ENCODE measurements at regions not wholly inside any gene's neighbourhood (a gene's known extent, or its start where the extent isn't known, plus 50 kb on each side); places are given as distances from the start of the nearest gene placed in this dataset.

GRCh38 chr13:83325125-83325853 is 557.0 kb downstream of the SLITRK1 start:
- Histone ChIP-seq H3K4me3 (no peak overlapping the region), H3K4me2 (no peak overlapping the region), H3K79me2 (replicated peaks; ENCODE audit: insufficient read depth) (no peaks in the 10 kb centered on the region), H3K27ac (ENCODE audit: low read depth) (no peak overlapping the region), H3K27me3 (ENCODE audit: insufficient read depth) (no peaks in the 10 kb centered on the region), H3K4me1 (ENCODE audit: insufficient read depth) (peaks cover 4% of the 10 kb centered on the region; the same call in 1 of the 2 replicates), H2AFZ (no peak overlapping the region), H3K36me3 (ENCODE audit: insufficient read depth) (no peaks in the 10 kb centered on the region), H4K20me1 (replicated peaks; ENCODE audit: insufficient read depth) (no peaks in the 10 kb centered on the region), H3K9me2 (ENCODE audit: insufficient read depth) (peaks cover 12% of the 10 kb centered on the region), H3F3A (replicated peaks; ENCODE audit: low read depth) (no peaks in the 10 kb centered on the region)
- TF ChIP-seq CREB1 (CRISPR knock-in tag; IDR thresholded peaks at IDR 0.05; ENCODE audit: low read depth), result no peak
- TF ChIP-seq CTCF (conservative IDR thresholded peaks at IDR 0.05; ENCODE audit: low read depth in 2 of 2), result no peak
- TF ChIP-seq ETS1 (IDR thresholded peaks at IDR 0.05), result no peak
- TF ChIP-seq JUNB (IDR thresholded peaks at IDR 0.05; ENCODE audit: unreplicated experiment), result no peak
- TF ChIP-seq REST (IDR thresholded peaks at IDR 0.05; ENCODE audit: unreplicated experiment), result no peak
- no peak for TF ChIP-seq NANOG (IDR thresholded peaks at IDR 0.05; ENCODE audit: borderline replicate concordance)
- TF ChIP-seq POLR2AphosphoS5 (IDR thresholded peaks at IDR 0.05; ENCODE audit: low read depth), result no peak
- TF ChIP-seq STAT1 (IDR thresholded peaks at IDR 0.05; ENCODE audit: unreplicated experiment), result no peak
- no peak for TF ChIP-seq ZNF114 (CRISPR knock-in tag; IDR thresholded peaks at IDR 0.05)
- no peak for TF ChIP-seq EZH2phosphoT487 (IDR thresholded peaks at IDR 0.05; ENCODE audit: unreplicated experiment)
- no peak for TF ChIP-seq EZH2 (IDR thresholded peaks at IDR 0.05; ENCODE audit: low read depth, unreplicated experiment)
- no peak for TF ChIP-seq ZNF462 (CRISPR knock-in tag; IDR thresholded peaks at IDR 0.05)
- no peak for ATAC-seq
- Mint-ChIP-seq H3K27ac (no peak overlapping the region), H3K4me3 (no peak overlapping the region), H3K9me3 (peaks cover 6% of the 10 kb centered on the region; the same call in 2 of the 3 replicates), H3K27me3 (ENCODE audit: insufficient read depth, low read depth, poor library complexity) (no peaks in the 10 kb centered on the region), H3K4me1 (peaks cover 8% of the 10 kb centered on the region), H3K36me3 (ENCODE audit: low read depth) (peaks cover 5% of the 10 kb centered on the region; the same call in 1 of the 3 replicates)
- no peak for DNase-seq (ENCODE audit: low spot score)
